ENCODE measurements at regions not wholly inside any gene's neighbourhood (a gene's known extent, or its start where the extent isn't known, plus 50 kb on each side); places are given as distances from the start of the nearest gene placed in this dataset.

GRCh38 chr5:17070647-17071046 lies 134.6 kb upstream of the MYO10 start (continued):
- no peak for TF ChIP-seq JUNB (IDR thresholded peaks at IDR 0.05; ENCODE audit: unreplicated experiment)
- no peak for TF ChIP-seq EZH2 (IDR thresholded peaks at IDR 0.05; ENCODE audit: low read depth, unreplicated experiment)
- no peak for TF ChIP-seq ZNF331 (CRISPR knock-in tag; IDR thresholded peaks at IDR 0.05; ENCODE audit: low read depth)
- no peak for TF ChIP-seq ETS1 (IDR thresholded peaks at IDR 0.05)
- TF ChIP-seq ZNF114 (CRISPR knock-in tag; IDR thresholded peaks at IDR 0.05), result no peak
- TF ChIP-seq STAT1 (IDR thresholded peaks at IDR 0.05; ENCODE audit: unreplicated experiment), result no peak
- no peak for TF ChIP-seq NANOG (IDR thresholded peaks at IDR 0.05; ENCODE audit: borderline replicate concordance)
- TF ChIP-seq CREB1 (CRISPR knock-in tag; IDR thresholded peaks at IDR 0.05; ENCODE audit: low read depth), result no peak
- no peak for TF ChIP-seq POLR2AphosphoS5 (IDR thresholded peaks at IDR 0.05; ENCODE audit: low read depth)

- Histone ChIP-seq H3K27me3 (ENCODE audit: insufficient read depth) (no peaks in the 10 kb centered on the region), H3K4me2 (no peak overlapping the region), H3K9me2 (ENCODE audit: insufficient read depth) (0 out of 2 replicates have a peak, but pooled peaks cover 3% of the 10 kb centered on the region), H3K36me3 (ENCODE audit: insufficient read depth) (no peaks in the 10 kb centered on the region), H3K27ac (ENCODE audit: low read depth) (no peak overlapping the region), H2AFZ (no peak overlapping the region), H3K4me3 (no peak overlapping the region), H4K20me1 (replicated peaks; ENCODE audit: insufficient read depth) (no peaks in the 10 kb centered on the region), H3F3A (replicated peaks; ENCODE audit: low read depth) (no peaks in the 10 kb centered on the region), H3K79me2 (replicated peaks; ENCODE audit: insufficient read depth) (no peaks in the 10 kb centered on the region), H3K4me1 (ENCODE audit: insufficient read depth) (no peaks in the 10 kb centered on the region)
- no peak overlapping the region for H3K27ac Mint-ChIP-seq
- DNase-seq (ENCODE audit: low spot score), result no peak
- no peaks in the 10 kb centered on the region for H3K4me1 Mint-ChIP-seq
- H3K9me3 Mint-ChIP-seq, result no peaks in the 10 kb centered on the region
- no peaks in the 10 kb centered on the region for H3K27me3 Mint-ChIP-seq (ENCODE audit: insufficient read depth, low read depth, poor library complexity)
- no peak for ATAC-seq
- H3K4me3 Mint-ChIP-seq, result no peak overlapping the region
- no peaks in the 10 kb centered on the region for H3K36me3 Mint-ChIP-seq (ENCODE audit: low read depth)
- TF ChIP-seq JUNB (IDR thresholded peaks at IDR 0.05; ENCODE audit: unreplicated experiment) (no peak), ZNF331 (CRISPR knock-in tag; IDR thresholded peaks at IDR 0.05; ENCODE audit: low read depth) (no peak), CREB1 (CRISPR knock-in tag; IDR thresholded peaks at IDR 0.05; ENCODE audit: low read depth) (no peak), EZH2phosphoT487 (IDR thresholded peaks at IDR 0.05; ENCODE audit: unreplicated experiment) (no peak), ETS1 (IDR thresholded peaks at IDR 0.05) (no peak), ZNF114 (CRISPR knock-in tag; IDR thresholded peaks at IDR 0.05) (no peak), REST (IDR thresholded peaks at IDR 0.05; ENCODE audit: unreplicated experiment) (no peak), ZNF462 (CRISPR knock-in tag; IDR thresholded peaks at IDR 0.05) (no peak), EZH2 (IDR thresholded peaks at IDR 0.05; ENCODE audit: low read depth, unreplicated experiment) (no peak)
Measured at GRCh38 chr5:17075236-17075635, 139.1 kb upstream of the MYO10 start.
